M059J (cell line): ENCODE measurements at regions not wholly inside any gene's neighbourhood (a gene's known extent, or its start where the extent isn't known, plus 50 kb on each side); places are given as distances from the start of the nearest gene placed in this dataset.
"Not testable (repeated sequence)": the region's sequence is repeated elsewhere in the genome, so short reads cannot be mapped to it uniquely, and the experiment has no call there.

Experiments
- DNase-seq: peaks from one replicate; pipeline ENCODE4 v3.0.0-alpha.2; 2012; ENCODE audit warnings: low read depth

DNA sequence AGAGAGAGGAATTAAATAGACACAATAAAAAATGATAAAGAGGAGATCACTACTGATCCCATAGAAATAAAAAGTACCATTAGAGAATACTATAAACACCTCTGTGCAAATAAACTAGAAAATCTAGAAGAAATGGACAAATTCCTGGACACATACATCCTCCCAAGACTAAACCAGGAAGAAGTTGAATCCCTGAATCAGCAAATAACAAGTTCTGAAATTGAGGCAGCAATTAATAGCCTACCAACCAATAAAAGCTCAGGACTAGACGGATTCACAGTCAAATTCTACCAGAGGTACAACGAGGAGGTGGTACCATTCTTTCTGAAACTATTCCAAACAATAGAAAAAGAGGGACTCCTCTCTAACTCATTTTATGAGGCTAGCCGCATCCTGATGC lies 862.7 kb upstream of the NRXN1 start:
- DNase-seq: not testable (repeated sequence)

GRCh38 chr2:51888120-51888519 lies 856.2 kb upstream of the NRXN1 start:
- no peak for DNase-seq

DNA sequence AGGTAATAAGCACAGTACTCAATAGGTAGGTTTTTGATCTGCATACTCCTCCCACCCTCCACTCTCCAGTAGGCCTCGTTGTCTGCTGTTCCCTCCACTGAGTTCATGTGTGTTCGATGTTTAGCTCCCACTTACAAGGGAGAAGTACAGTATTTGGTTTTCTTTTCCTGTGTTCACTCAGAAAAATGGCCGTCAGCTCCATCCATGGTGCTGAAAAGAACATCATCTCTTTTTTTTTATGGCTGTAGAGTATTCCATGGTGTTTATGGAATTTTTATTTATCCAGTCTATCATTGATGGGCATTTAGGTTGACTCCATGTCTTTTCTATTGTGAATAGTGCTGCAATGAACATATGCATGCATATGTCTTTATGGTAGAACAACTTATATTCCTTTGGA lies 849.7 kb upstream of the NRXN1 start:
- DNase-seq: no peak

- DNase-seq: no peak
Measured at GRCh38 chr2:51880153-51880552, 848.2 kb upstream of the NRXN1 start.

- DNase-seq: no peak
Measured at GRCh38 chr2:51866361-51866760, 834.4 kb upstream of the NRXN1 start.

DNA sequence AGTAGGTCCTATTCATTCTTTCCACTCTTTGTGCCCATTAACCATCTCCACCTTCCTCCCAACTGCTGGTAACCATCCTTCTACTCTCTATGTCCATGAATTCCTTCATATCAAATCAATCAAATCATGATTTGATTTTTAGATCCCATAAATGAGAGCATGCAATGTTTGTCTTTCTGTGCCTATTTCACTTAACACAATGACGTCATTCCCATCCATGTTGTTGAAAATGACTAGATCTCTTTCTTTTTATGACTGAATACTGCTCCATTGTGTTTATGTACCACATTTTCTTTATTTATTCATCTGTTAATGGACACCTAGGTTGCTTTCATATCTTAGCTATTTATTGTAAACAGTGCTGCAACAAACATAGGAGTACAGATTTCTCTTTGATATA lies 827.3 kb upstream of the NRXN1 start:
- no peak for DNase-seq

GRCh38 chr2:51855683-51856082 lies 823.8 kb upstream of the NRXN1 start:
- DNase-seq: no peak

DNA sequence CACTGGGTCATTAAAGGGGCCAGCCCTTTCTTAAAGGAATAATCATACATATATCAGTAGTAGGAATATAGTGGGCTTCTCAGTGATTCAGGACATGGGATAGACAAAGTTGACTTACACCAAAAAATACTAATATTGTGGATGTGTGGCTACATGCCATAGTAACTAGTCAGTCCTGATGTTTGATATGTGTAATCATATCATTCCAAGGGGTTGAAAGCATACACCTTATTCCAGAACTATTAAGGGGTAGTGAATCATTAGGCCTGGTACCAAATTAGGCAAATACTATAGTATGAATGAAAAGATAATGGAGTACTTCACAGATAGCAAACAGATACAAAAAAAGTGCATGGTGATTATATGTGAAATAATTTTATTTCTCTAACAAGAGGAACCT lies 814.9 kb upstream of the NRXN1 start:
- no peak for DNase-seq

- no peak for DNase-seq
Measured at GRCh38 chr2:51846018-51846417, 814.1 kb upstream of the NRXN1 start.

DNA sequence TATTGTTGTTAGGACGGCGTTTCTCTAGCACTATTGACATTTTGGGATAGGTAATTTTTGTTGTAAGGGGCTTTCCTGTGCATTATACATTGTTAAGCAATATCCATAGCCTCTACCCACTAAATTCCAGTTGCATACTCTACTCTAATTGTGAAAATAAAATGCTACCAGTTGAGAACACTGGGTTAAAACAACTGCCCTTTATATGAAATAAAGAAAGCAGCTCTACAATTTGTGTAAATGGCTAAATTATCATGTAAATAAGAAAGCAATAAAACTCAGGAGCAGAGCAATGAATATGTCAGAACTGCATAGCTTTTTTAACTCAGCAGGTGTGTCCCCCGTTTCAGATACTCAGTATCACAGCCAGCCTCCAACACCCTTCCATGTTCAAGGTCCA lies 812.7 kb upstream of the NRXN1 start:
- DNase-seq: no peak

DNA sequence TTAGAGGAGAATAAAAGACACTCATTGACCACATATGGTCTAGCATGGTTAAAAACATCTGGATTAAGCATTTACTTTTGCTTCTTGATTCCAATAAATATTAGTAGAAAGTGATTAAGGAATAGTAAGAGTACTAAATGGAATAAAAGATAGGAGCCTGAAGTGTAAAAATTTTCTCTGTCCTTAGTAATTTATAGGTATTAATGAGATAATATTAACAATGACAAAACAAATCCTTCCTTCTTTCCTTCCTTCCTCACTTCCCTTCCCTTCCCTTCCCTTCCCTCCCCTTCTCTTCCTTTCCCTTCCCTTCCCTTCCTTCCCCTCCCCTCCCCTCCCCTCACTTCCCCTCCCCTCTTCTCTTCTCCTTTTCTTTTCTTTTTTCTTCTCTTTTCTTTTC lies 797.5 kb upstream of the NRXN1 start:
- DNase-seq: no peak

GRCh38 chr2:51825823-51826222 lies 793.9 kb upstream of the NRXN1 start:
- no peak for DNase-seq

DNA sequence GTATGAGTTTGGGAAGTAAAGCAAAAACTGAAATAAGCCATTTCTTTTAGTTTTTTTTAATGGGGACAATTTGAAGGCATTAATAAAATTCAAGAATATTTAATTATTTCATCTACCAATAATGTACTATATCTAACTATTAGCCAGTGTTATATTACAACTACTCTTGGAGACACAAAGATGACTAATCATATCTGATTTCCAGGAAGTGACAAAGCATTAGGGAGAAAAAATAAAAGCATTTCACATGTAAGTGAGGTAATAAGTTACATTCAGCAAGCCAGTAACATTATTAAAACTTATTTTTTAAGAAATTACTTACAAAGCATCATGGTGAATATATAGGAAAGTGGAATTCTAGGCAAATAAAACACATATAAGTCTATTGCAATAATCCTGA lies 781.3 kb upstream of the NRXN1 start:
- DNase-seq: peak; percentile 1

DNA sequence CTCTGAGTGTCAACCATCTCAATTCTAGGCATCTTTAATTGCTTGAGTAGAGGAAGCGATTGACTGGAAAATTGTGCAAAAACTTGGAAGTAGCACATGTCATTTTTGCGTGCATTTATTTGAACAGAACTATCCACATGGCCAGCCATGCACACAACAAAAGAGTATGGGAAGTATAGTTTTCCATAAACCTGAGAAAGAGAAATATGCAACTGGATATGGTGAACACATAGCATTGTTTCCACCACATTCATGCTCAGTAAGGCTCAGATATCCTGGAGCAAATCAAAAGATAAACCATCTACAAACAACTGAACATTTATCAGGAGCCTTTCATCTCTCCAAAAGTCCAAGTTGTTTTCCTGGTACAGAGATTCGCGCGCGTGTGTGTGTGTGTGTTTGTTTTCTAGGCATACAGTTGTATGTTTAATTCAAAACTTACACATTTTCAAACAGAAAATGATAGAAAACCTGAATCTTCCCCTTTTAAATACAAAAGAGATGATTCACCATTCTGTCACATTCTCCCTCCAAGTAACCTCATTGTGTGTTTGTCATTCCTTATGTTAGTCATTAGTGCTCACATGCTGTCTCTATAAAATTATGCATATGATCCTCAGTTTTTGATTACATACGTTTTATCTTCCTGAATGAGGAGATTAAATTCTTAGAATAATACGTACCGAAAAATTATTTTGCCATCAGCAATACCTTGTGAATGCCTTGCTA lies 780.4 kb upstream of the NRXN1 start:
- peak; percentile 1 for DNase-seq

GRCh38 chr2:51810197-51810596 lies 778.3 kb upstream of the NRXN1 start:
- DNase-seq: no peak

GRCh38 chr2:51807229-51807628 lies 775.3 kb upstream of the NRXN1 start:
- DNase-seq: no peak

- no peak for DNase-seq
Measured at GRCh38 chr2:51795248-51795888, 763.4 kb upstream of the NRXN1 start.

- no peak for DNase-seq
Measured at GRCh38 chr2:51791496-51791895, 759.6 kb upstream of the NRXN1 start.

DNA sequence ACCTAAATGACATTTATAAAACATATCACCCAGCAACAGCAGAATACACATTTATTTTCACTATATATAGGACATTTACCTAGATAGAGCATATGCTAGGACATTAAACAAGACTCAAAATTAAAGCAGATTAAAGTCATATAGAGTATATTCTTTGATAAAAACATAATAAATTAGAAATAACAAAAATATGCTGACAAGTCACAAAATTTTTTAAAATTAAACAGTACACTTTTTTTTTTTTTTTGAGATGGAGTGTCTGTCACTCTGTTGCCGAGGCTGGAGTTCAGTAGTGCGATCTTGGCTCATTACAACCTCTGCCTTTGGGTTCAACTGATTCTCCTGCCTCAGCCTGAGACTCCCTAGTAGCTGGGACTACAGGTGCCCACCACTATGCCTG lies 758.9 kb upstream of the NRXN1 start:
- DNase-seq: no peak

- no peak for DNase-seq
Measured at GRCh38 chr2:51789918-51790317, 758.0 kb upstream of the NRXN1 start.

- no peak for DNase-seq
Measured at GRCh38 chr2:51782921-51783765, 751.2 kb upstream of the NRXN1 start.

DNA sequence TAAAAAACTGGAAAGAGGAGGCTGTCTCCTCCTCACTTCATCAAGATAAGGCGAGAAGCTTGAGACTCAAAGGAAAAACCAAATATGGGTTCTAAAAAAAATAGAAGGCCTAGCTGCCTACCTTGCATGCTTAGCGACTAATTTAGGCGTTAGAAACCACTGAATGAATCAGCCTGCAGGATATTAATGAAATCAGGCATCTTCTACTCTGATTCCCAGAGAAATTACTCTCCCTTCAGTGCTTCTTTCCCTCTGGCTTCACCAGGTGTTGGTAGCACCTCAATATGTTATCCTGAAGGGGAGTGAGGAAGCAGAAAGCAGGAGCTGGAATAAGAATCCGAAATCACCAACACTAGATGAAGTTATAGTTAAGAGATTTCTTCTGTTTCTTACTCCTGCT lies 749.8 kb upstream of the NRXN1 start:
- no peak for DNase-seq

DNA sequence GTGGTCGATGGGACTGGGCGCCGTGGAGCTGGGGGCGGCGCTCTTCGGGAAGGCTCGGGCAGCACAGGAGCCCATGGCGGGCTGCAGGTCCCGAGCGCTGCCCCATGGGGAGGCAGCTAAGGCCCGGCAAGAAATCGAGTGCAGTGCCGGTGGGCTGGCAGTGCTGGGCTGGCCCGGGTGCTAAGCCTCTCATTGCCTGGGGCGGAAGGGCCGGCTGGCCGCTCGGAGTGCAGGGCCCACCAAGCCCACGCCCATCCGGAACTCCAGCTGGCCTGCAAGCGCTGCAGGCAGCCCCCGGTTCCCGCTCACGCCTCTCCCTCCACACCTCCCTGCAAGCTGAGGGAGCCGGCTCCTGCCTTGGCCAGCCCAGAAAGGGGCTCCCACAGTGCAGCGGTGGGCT lies 748.4 kb upstream of the NRXN1 start:
- no peak for DNase-seq
